Loucy (cell line): ENCODE measurements at regions not wholly inside any gene's neighbourhood (a gene's known extent, or its start where the extent isn't known, plus 50 kb on each side); places are given as distances from the start of the nearest gene placed in this dataset.

Experiments used
- H2AFZ ChIP-seq: fragments of 200-600 bp; sonication (generic); 2 replicates; pipeline ENCODE4 v1.6.0; 2016; ENCODE audit warnings: antibody characterized with exemption, mild to moderate bottlenecking, low read length, moderate library complexity
- H3F3A ChIP-seq: fragments of 200-600 bp; 2 replicates; pipeline ENCODE4 v1.6.0; 2016; ENCODE audit warnings: antibody characterized with exemption, low read depth, mild to moderate bottlenecking
- H3K27me3 ChIP-seq: fragments of 200-600 bp; sonication (generic); 2 replicates; pipeline ENCODE4 v1.6.1; 2014; ENCODE audit warnings: low read length, mild to moderate bottlenecking; ENCODE audit not compliant: insufficient read depth, poor library complexity, severe bottlenecking
- H3K36me3 ChIP-seq: fragments of 200-600 bp; sonication (generic); 2 replicates; pipeline ENCODE4 v1.6.1; 2016; ENCODE audit warnings: low read length; ENCODE audit not compliant: insufficient read depth
- H3K4me1 ChIP-seq: fragments of 200-600 bp; sonication (generic); 2 replicates; pipeline ENCODE4 v1.5.1; 2014; ENCODE audit warnings: low read length, mild to moderate bottlenecking; ENCODE audit not compliant: insufficient read depth, poor library complexity, severe bottlenecking
- H3K4me2 ChIP-seq: fragments of 200-600 bp; sonication (generic); 2 replicates; pipeline ENCODE4 v1.6.0; 2014; ENCODE audit warnings: antibody characterized with exemption, low read length, low read depth, mild to moderate bottlenecking; ENCODE audit not compliant: poor library complexity, severe bottlenecking
- H3K4me3 ChIP-seq: fragments of 200-600 bp; sonication (generic); 2 replicates; pipeline ENCODE4 v1.5.1; 2014; ENCODE audit warnings: low read length, mild to moderate bottlenecking, mixed read lengths; ENCODE audit not compliant: poor library complexity, severe bottlenecking
- H3K79me2 ChIP-seq: fragments of 200-600 bp; sonication (generic); 2 replicates; pipeline ENCODE4 v1.6.1; 2014; ENCODE audit warnings: low read length; ENCODE audit not compliant: insufficient read depth
- H3K9ac ChIP-seq: fragments of 200-600 bp; sonication (generic); 2 replicates; pipeline ENCODE4 v1.6.0; 2014; ENCODE audit warnings: mild to moderate bottlenecking, low read depth, low read length, moderate library complexity; ENCODE audit not compliant: poor library complexity, severe bottlenecking
- H3K9me2 ChIP-seq: fragments of 200-600 bp; sonication (generic); replicated peaks from 2 replicates; pipeline ENCODE4 v1.6.1; 2016; ENCODE audit warnings: low read depth, low read length, mixed read lengths
- H3K9me3 ChIP-seq: fragments of 200-600 bp; sonication (generic); 2 replicates; pipeline ENCODE4 v1.6.1; 2014; ENCODE audit warnings: mild to moderate bottlenecking, antibody characterized with exemption, low read length, low read depth; ENCODE audit not compliant: insufficient read depth
- H4K20me1 ChIP-seq: fragments of 200-600 bp; sonication (generic); 2 replicates; pipeline ENCODE4 v1.6.0; 2014; ENCODE audit warnings: antibody characterized with exemption, low read length, mild to moderate bottlenecking; ENCODE audit not compliant: insufficient read depth, poor library complexity, severe bottlenecking
- EZH2phosphoT487 ChIP-seq: fragments of 200-600 bp; IDR thresholded peaks from 2 replicates; pipeline ENCODE4 v1.6.1; 2018; ENCODE audit warnings: antibody characterized with exemption, mild to moderate bottlenecking, moderate library complexity, borderline replicate concordance
- TF ChIP-seq, protein P1 (sequence below): fragments of 200-600 bp; sonication (generic); conservative IDR thresholded peaks from 2 replicates; pipeline ENCODE4 v1.5.1; 2014; ENCODE audit warnings: mild to moderate bottlenecking, antibody characterized with exemption, low read length

DNA sequence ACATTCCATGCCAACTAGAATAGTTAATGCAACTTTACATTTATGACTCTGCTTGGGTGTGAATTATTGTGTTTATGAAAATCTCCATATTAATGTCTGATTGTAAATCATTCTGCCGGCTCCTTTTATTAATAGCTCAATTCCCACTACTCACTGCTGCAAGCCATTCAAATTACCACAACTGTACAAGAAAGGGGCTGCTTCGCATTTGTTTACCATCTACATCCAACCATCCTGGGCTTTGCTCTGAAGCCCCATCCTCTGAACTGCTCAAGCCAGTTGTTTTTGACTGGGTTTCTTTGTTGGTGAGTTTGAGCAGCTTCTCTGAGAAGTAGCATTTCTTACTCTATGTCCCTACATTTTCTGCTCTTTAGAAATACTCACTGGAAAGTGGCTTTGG lies 451.6 kb upstream of the CADM1 start:
- no peak overlapping the region for H3K9ac ChIP-seq

DNA sequence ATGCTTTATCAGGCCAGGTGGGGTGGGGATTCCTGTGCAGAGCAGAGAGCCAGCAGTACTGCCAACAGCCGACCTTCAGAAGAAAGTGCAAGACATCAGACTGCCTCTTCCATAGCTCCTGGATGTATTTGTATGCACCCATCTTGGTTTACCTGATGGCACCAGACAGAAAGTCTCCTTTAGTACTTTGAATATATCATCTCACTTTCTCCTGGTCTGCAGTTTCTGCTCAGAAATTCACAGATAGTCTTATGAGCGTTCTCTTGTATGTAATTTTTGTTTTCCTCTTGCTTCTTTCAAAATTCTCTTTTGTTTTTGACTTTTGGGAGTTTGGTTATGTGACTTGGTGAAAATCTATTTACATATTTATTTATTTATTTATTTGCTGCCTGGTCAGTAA lies 446.4 kb upstream of the CADM1 start:
- Histone ChIP-seq H3K79me2 (no peaks in the 10 kb centered on the region), H2AFZ (no peak overlapping the region), H3K9ac (no peak overlapping the region), H3K27me3 (no peaks in the 10 kb centered on the region), H3K4me3 (no peak overlapping the region), H4K20me1 (no peaks in the 10 kb centered on the region), H3F3A (no peaks in the 10 kb centered on the region), H3K4me1 (no peaks in the 10 kb centered on the region), H3K9me3 (peaks cover 9% of the 10 kb centered on the region; the same call in 1 of the 2 replicates), H3K9me2 (no peaks in the 10 kb centered on the region), H3K4me2 (no peak overlapping the region), H3K36me3 (no peaks in the 10 kb centered on the region)
- no peak for TF ChIP-seq EZH2phosphoT487
- TF ChIP-seq, protein P1, sequence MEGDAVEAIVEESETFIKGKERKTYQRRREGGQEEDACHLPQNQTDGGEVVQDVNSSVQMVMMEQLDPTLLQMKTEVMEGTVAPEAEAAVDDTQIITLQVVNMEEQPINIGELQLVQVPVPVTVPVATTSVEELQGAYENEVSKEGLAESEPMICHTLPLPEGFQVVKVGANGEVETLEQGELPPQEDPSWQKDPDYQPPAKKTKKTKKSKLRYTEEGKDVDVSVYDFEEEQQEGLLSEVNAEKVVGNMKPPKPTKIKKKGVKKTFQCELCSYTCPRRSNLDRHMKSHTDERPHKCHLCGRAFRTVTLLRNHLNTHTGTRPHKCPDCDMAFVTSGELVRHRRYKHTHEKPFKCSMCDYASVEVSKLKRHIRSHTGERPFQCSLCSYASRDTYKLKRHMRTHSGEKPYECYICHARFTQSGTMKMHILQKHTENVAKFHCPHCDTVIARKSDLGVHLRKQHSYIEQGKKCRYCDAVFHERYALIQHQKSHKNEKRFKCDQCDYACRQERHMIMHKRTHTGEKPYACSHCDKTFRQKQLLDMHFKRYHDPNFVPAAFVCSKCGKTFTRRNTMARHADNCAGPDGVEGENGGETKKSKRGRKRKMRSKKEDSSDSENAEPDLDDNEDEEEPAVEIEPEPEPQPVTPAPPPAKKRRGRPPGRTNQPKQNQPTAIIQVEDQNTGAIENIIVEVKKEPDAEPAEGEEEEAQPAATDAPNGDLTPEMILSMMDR = no peak

More for the DNA sequence above, 451.6 kb upstream of the CADM1 start:
- Histone ChIP-seq H3K27me3 (no peaks in the 10 kb centered on the region), H3F3A (no peaks in the 10 kb centered on the region), H2AFZ (no peak overlapping the region), H3K4me3 (no peak overlapping the region), H3K4me1 (no peaks in the 10 kb centered on the region), H4K20me1 (no peaks in the 10 kb centered on the region), H3K36me3 (no peaks in the 10 kb centered on the region), H3K79me2 (no peaks in the 10 kb centered on the region), H3K9me3 (peaks cover 6% of the 10 kb centered on the region; the same call in 1 of the 2 replicates), H3K4me2 (no peak overlapping the region), H3K9me2 (no peaks in the 10 kb centered on the region)
- TF ChIP-seq, protein P1 = no peak
- no peak for TF ChIP-seq EZH2phosphoT487

DNA sequence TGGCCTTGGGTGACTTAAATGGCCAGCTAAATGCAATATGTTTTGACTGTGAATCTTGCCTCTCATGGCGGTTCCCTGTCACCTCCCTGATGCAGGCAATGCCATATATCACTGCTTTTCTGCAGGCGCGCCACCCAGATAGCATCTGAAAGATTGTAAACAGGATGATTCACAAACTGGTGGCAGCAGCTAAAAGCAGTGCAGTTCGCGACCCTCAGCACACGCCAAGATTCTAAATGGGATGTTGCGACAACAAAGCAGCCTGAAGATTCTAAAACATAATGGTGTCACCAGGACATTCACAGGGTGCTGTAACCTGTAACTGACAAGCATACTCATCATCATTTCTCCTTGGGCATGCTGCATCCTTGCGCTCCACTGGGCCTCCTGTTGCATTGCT lies 440.4 kb upstream of the CADM1 start:
- H3K4me2 ChIP-seq = no peak overlapping the region
- no peaks in the 10 kb centered on the region for H3F3A ChIP-seq
- H3K4me3 ChIP-seq = no peak overlapping the region
- TF ChIP-seq, protein P1 = no peak
- no peak for TF ChIP-seq EZH2phosphoT487
- H4K20me1 ChIP-seq = no peaks in the 10 kb centered on the region
- no peaks in the 10 kb centered on the region for H3K36me3 ChIP-seq
- 0 out of 2 replicates have a peak, but pooled peaks cover 3% of the 10 kb centered on the region for H3K9me3 ChIP-seq
- no peaks in the 10 kb centered on the region for H3K4me1 ChIP-seq
- no peaks in the 10 kb centered on the region for H3K9me2 ChIP-seq
- no peaks in the 10 kb centered on the region for H3K27me3 ChIP-seq
- H2AFZ ChIP-seq = no peak overlapping the region
- no peaks in the 10 kb centered on the region for H3K79me2 ChIP-seq
- H3K9ac ChIP-seq = no peak overlapping the region
